ENCODE measurements at regions not wholly inside any gene's neighbourhood (a gene's known extent, or its start where the extent isn't known, plus 50 kb on each side); places are given as distances from the start of the nearest gene placed in this dataset.

- H3K36me3 Mint-ChIP-seq, result no peaks in the 10 kb centered on the region
- intact Hi-C loops (cut with micrococcal nuclease), result loop anchor here (5.0 kb wide), 1 partner anchor 32 kb away; no protein-coding TSS in a partner anchor
- 65% methylated on average over 10 of the region's 10 CpGs for WGBS (ENCODE audit: insufficient coverage)
- ATAC-seq (no peak), DNase-seq (no peak)
- no peak overlapping the region for H3K27ac ChIP-seq (ENCODE audit: low read length)
- peaks cover 36 to 46% of the 10 kb centered on the region in 2 donors for H3K27me3 Mint-ChIP-seq (ENCODE audit: low read depth in 2 of 2)
- no peak overlapping the region for H3K4me3 Mint-ChIP-seq
- no peak overlapping the region for H3K4me3 ChIP-seq (ENCODE audit: low read length)
- H3K4me1 Mint-ChIP-seq, result peaks cover 34 to 44% of the 10 kb centered on the region in 2 donors
- no peaks in the 10 kb centered on the region for H3K9me3 Mint-ChIP-seq
- H3K9me3 ChIP-seq (ENCODE audit: control insufficient read depth, insufficient read depth, low read length), result no peaks in the 10 kb centered on the region
- H3K4me1 ChIP-seq (ENCODE audit: control insufficient read depth, insufficient read depth, low read length), result peaks cover 55% of the 10 kb centered on the region
- H3K27me3 ChIP-seq (ENCODE audit: control insufficient read depth, insufficient read depth, low read length), result peaks cover 23% of the 10 kb centered on the region
- no peak for TF ChIP-seq CTCF (IDR thresholded peaks at IDR 0.05)
- H3K36me3 ChIP-seq (ENCODE audit: control insufficient read depth, insufficient read depth, low read length), result no peaks in the 10 kb centered on the region
- no peak overlapping the region for H3K27ac Mint-ChIP-seq
Observed at GRCh38 chr15:70269991-70270751, 172.5 kb upstream of the TLE3 start.

DNA sequence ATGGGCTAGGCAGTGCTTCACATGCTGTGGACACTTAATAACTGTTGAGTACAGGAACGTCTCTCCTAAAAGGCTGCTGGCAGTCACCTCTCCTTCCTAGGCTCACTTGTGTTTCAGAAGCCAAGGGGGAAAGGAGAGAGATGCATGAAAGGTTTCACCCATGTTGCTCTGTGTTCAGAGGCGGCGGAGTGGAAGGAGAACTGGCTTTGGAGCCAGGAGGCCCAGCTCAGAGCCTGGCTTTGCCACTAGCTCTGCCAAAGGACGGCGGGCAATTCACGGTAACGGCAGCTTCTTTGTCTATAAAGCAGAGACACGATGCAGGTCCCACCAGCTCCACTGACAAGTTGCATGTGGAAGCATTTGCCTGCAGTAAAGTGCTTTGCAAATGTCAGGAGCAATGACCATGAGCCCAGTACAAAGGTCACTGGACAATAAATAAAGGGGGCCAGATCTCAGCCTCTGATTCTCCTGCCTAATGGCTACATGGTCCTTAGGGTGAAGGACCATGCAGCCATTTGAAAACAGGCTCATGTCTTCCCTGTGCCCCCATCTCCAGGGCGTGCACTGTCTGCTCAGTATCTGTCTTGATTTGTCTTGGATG lies 171.7 kb upstream of the TLE3 start:
- TF ChIP-seq CTCF (IDR thresholded peaks at IDR 0.05), result no peak
- no peak for ATAC-seq
- Mint-ChIP-seq H3K4me3 (no peak overlapping the region), H3K27ac (no peak overlapping the region), H3K4me1 (peaks cover 34 to 45% of the 10 kb centered on the region in 2 donors), H3K27me3 (ENCODE audit: low read depth in 2 of 2) (peaks cover 33 to 41% of the 10 kb centered on the region in 2 donors), H3K9me3 (no peaks in the 10 kb centered on the region), H3K36me3 (no peaks in the 10 kb centered on the region)
- peaks cover 62% of the 10 kb centered on the region for H3K4me1 ChIP-seq (ENCODE audit: control insufficient read depth, insufficient read depth, low read length)
- no peak for DNase-seq
- no peaks in the 10 kb centered on the region for H3K36me3 ChIP-seq (ENCODE audit: control insufficient read depth, insufficient read depth, low read length)
- no peak overlapping the region for H3K4me3 ChIP-seq (ENCODE audit: low read length)
- H3K9me3 ChIP-seq (ENCODE audit: control insufficient read depth, insufficient read depth, low read length), result no peaks in the 10 kb centered on the region
- H3K27me3 ChIP-seq (ENCODE audit: control insufficient read depth, insufficient read depth, low read length), result peaks cover 20% of the 10 kb centered on the region
- intact Hi-C loops (cut with micrococcal nuclease), result loop anchor here (5.0 kb wide), 1 partner anchor 33 kb away; no protein-coding TSS in a partner anchor
- 92% methylated on average over 9 of the region's 9 CpGs for WGBS (ENCODE audit: insufficient coverage)
- H3K27ac ChIP-seq (ENCODE audit: low read length), result no peak overlapping the region

- Histone ChIP-seq H3K4me3 (ENCODE audit: low read length) (no peak overlapping the region), H3K4me1 (ENCODE audit: control insufficient read depth, insufficient read depth, low read length) (peaks cover 66% of the 10 kb centered on the region), H3K36me3 (ENCODE audit: control insufficient read depth, insufficient read depth, low read length) (no peaks in the 10 kb centered on the region), H3K27me3 (ENCODE audit: control insufficient read depth, insufficient read depth, low read length) (peaks cover 20% of the 10 kb centered on the region), H3K27ac (ENCODE audit: low read length) (no peak overlapping the region), H3K9me3 (ENCODE audit: control insufficient read depth, insufficient read depth, low read length) (no peaks in the 10 kb centered on the region)
- no peak for TF ChIP-seq CTCF (IDR thresholded peaks at IDR 0.05)
- 62% methylated on average over 18 of the region's 18 CpGs for WGBS (ENCODE audit: insufficient coverage)
- peak overlapping the region; percentile 50 for H3K4me3 Mint-ChIP-seq
- H3K27me3 Mint-ChIP-seq (ENCODE audit: low read depth in 2 of 2), result peaks cover 31 to 41% of the 10 kb centered on the region in 2 donors
- ATAC-seq (no peak), DNase-seq (no peak)
- H3K36me3 Mint-ChIP-seq, result no peaks in the 10 kb centered on the region
- peaks cover 34 to 45% of the 10 kb centered on the region in 2 donors for H3K4me1 Mint-ChIP-seq
- H3K9me3 Mint-ChIP-seq, result no peaks in the 10 kb centered on the region
- H3K27ac Mint-ChIP-seq, result no peak overlapping the region
- intact Hi-C loops (cut with micrococcal nuclease), result loop anchor here (5.0 kb wide), 1 partner anchor 34 kb away; no protein-coding TSS in a partner anchor
Observed at GRCh38 chr15:70268698-70269251, 171.1 kb upstream of the TLE3 start.
